Smooth muscle cell (in vitro differentiated cells): ENCODE measurements at regions not wholly inside any gene's neighbourhood (a gene's known extent, or its start where the extent isn't known, plus 50 kb on each side); places are given as distances from the start of the nearest gene placed in this dataset.

ENCODE experiments used
- DNase-seq: peaks from one replicate; lab custom pipeline; 2025; ENCODE audit not compliant: unreplicated experiment; lab: John Stamatoyannopoulos, UW
- H2AFZ ChIP-seq: fragments of 200-600 bp; sonication (generic); 2 replicates; pipeline ENCODE4 v1.6.0; 2016; ENCODE audit warnings: antibody characterized with exemption, low read depth, mild to moderate bottlenecking
- H3F3A ChIP-seq: fragments of 200-600 bp; sonication (generic); 2 replicates; pipeline ENCODE4 v1.6.0; 2017; ENCODE audit warnings: antibody characterized with exemption, low read depth
- H3K27ac ChIP-seq: fragments of 200-600 bp; sonication (generic); 2 replicates; pipeline ENCODE4 v1.5.1; 2016; ENCODE audit warnings: low read depth, mild to moderate bottlenecking
- H3K27me3 ChIP-seq: fragments of 200-600 bp; sonication (generic); 2 replicates; pipeline ENCODE4 v1.6.1; 2016; ENCODE audit warnings: low read depth, mild to moderate bottlenecking
- H3K36me3 ChIP-seq: fragments of 200-600 bp; sonication (generic); 2 replicates; pipeline ENCODE4 v1.5.1; 2016; ENCODE audit warnings: low read depth
- H3K4me1 ChIP-seq: fragments of 200-600 bp; sonication (generic); 2 replicates; pipeline ENCODE4 v1.5.1; 2016; ENCODE audit warnings: low read depth
- H3K4me2 ChIP-seq: fragments of 200-600 bp; sonication (generic); 2 replicates; pipeline ENCODE4 v1.6.0; 2016; ENCODE audit warnings: mild to moderate bottlenecking
- H3K4me3 ChIP-seq: fragments of 200-600 bp; sonication (generic); 2 replicates; pipeline ENCODE4 v1.5.1; 2016; ENCODE audit warnings: mild to moderate bottlenecking
- H3K79me2 ChIP-seq: fragments of 200-600 bp; sonication (generic); 2 replicates; pipeline ENCODE4 v1.6.0; 2016; ENCODE audit warnings: low read depth, mild to moderate bottlenecking
- H3K9ac ChIP-seq: fragments of 200-600 bp; sonication (generic); 2 replicates; pipeline ENCODE4 v1.6.0; 2016; ENCODE audit warnings: low read depth
- H3K9me3 ChIP-seq: fragments of 200-600 bp; sonication (generic); replicated peaks from 2 replicates; pipeline ENCODE4 v1.5.1; 2016; ENCODE audit warnings: low read depth
- H4K20me1 ChIP-seq: fragments of 200-600 bp; sonication (generic); 2 replicates; pipeline ENCODE4 v1.6.0; 2016; ENCODE audit warnings: low read depth
- CTCF ChIP-seq: fragments of 200-600 bp; sonication (generic); IDR thresholded peaks from 2 replicates; pipeline ENCODE4 v1.5.1; 2017; ENCODE audit warnings: borderline replicate concordance, mild to moderate bottlenecking, antibody characterized with exemption; ENCODE audit not compliant: insufficient read depth, poor library complexity, severe bottlenecking
- WGBS: methylation state at CpG from one replicate; pipeline ENCODE4 v1.1.7; 2016; ENCODE audit warnings: low lambda C conversion rate; 5-methylcytosine and 5-hydroxymethylcytosine counted together

- H3K27me3 ChIP-seq, result no peaks in the 10 kb centered on the region
- no peaks in the 10 kb centered on the region for H4K20me1 ChIP-seq
- no peaks in the 10 kb centered on the region for H3K4me1 ChIP-seq
- no peak overlapping the region for H3K4me3 ChIP-seq
- H3K4me2 ChIP-seq, result no peak overlapping the region
- TF ChIP-seq CTCF, result no peak
- H3K36me3 ChIP-seq, result no peaks in the 10 kb centered on the region
- no peaks in the 10 kb centered on the region for H3K79me2 ChIP-seq
- H3K27ac ChIP-seq, result no peak overlapping the region
- H3K9ac ChIP-seq, result no peak overlapping the region
- no peaks in the 10 kb centered on the region for H3F3A ChIP-seq
- no peaks in the 10 kb centered on the region for H3K9me3 ChIP-seq
- no peak for DNase-seq
- H2AFZ ChIP-seq, result no peak overlapping the region
Observed at GRCh38 chr3:106381939-106382335, 513.1 kb upstream of the CBLB start.

- Histone ChIP-seq H2AFZ (no peak overlapping the region), H3K4me2 (no peak overlapping the region), H3K27ac (no peak overlapping the region), H4K20me1 (no peaks in the 10 kb centered on the region), H3K4me1 (no peaks in the 10 kb centered on the region), H3K9ac (no peak overlapping the region), H3F3A (no peaks in the 10 kb centered on the region), H3K36me3 (no peaks in the 10 kb centered on the region), H3K27me3 (no peaks in the 10 kb centered on the region), H3K9me3 (no peaks in the 10 kb centered on the region), H3K4me3 (no peak overlapping the region), H3K79me2 (no peaks in the 10 kb centered on the region)
- TF ChIP-seq CTCF, result no peak
- 81% methylated on average over 3 of the region's 3 CpGs for WGBS
- no peak for DNase-seq
Observed at GRCh38 chr3:106386050-106386449, 517.2 kb upstream of the CBLB start.

GRCh38 chr3:106392915-106393314, 524.1 kb upstream of the CBLB start:
- WGBS, result 94% methylated on average over 1 of the region's 1 CpG

More at GRCh38 chr3:106392915-106393314, 524.1 kb upstream of the CBLB start:
- Histone ChIP-seq H3K36me3 (no peaks in the 10 kb centered on the region), H3K9me3 (no peaks in the 10 kb centered on the region), H3F3A (no peaks in the 10 kb centered on the region), H3K4me1 (peaks cover 19% of the 10 kb centered on the region), H3K4me2 (no peak overlapping the region), H3K9ac (no peak overlapping the region), H2AFZ (no peak overlapping the region), H3K79me2 (no peaks in the 10 kb centered on the region), H4K20me1 (no peaks in the 10 kb centered on the region), H3K27ac (no peak overlapping the region), H3K27me3 (no peaks in the 10 kb centered on the region), H3K4me3 (no peak overlapping the region)
- no peak for DNase-seq
- no peak for TF ChIP-seq CTCF
